Peyer's patch (tissue), 4 donors: ENCODE measurements at regions not wholly inside any gene's neighbourhood (a gene's known extent, or its start where the extent isn't known, plus 50 kb on each side); places are given as distances from the start of the nearest gene placed in this dataset.

Experiments used
- CTCF ChIP-seq, 6 experiments: fragments of 450-650 bp in 4 of 6; fragments of 200-600 bp in 2 of 6; sonication (generic) in 1 of 6; IDR thresholded peaks; one replicate each; pipeline ENCODE4 v1.5.1; 2017 to 2019; ENCODE audit warnings: antibody characterized with exemption in 6 of 6, mild to moderate bottlenecking in 3 of 6, moderate library complexity in 1 of 6
- POLR2A ChIP-seq, 2 donors: fragments of 450-650 bp; IDR thresholded peaks; one replicate each; pipeline ENCODE4 v1.5.1; 2017; ENCODE audit warnings: antibody characterized with exemption in 2 of 2, mild to moderate bottlenecking in 2 of 2, moderate library complexity in 2 of 2

GRCh38 chr2:133810559-133810958, 242.3 kb upstream of the NCKAP5 start:
- TF ChIP-seq POLR2A (IDR thresholded peaks at IDR 0.05) = no peak
- no peak for TF ChIP-seq CTCF (IDR thresholded peaks at IDR 0.05)
